ENCODE measurements at regions not wholly inside any gene's neighbourhood (a gene's known extent, or its start where the extent isn't known, plus 50 kb on each side); places are given as distances from the start of the nearest gene placed in this dataset.

GRCh38 chr2:56542213-56542612 is 358.4 kb downstream of the CCDC85A start:
- Histone ChIP-seq H2AFZ (no peak overlapping the region), H3K36me3 (ENCODE audit: control insufficient read depth, insufficient read depth, low read length) (no peaks in the 10 kb centered on the region), H3K27me3 (ENCODE audit: control insufficient read depth, insufficient read depth, low read length) (no peaks in the 10 kb centered on the region), H3K27ac (no peak overlapping the region), H3K9me3 (ENCODE audit: control insufficient read depth, low read length) (no peaks in the 10 kb centered on the region), H3K4me1 (no peaks in the 10 kb centered on the region), H3K4me3 (ENCODE audit: low read depth, low read length) (no peak overlapping the region), H3K9ac (no peak overlapping the region), H3K4me2 (ENCODE audit: low read length) (no peak overlapping the region), H3K79me2 (no peaks in the 10 kb centered on the region)
- TF ChIP-seq, protein P1, sequence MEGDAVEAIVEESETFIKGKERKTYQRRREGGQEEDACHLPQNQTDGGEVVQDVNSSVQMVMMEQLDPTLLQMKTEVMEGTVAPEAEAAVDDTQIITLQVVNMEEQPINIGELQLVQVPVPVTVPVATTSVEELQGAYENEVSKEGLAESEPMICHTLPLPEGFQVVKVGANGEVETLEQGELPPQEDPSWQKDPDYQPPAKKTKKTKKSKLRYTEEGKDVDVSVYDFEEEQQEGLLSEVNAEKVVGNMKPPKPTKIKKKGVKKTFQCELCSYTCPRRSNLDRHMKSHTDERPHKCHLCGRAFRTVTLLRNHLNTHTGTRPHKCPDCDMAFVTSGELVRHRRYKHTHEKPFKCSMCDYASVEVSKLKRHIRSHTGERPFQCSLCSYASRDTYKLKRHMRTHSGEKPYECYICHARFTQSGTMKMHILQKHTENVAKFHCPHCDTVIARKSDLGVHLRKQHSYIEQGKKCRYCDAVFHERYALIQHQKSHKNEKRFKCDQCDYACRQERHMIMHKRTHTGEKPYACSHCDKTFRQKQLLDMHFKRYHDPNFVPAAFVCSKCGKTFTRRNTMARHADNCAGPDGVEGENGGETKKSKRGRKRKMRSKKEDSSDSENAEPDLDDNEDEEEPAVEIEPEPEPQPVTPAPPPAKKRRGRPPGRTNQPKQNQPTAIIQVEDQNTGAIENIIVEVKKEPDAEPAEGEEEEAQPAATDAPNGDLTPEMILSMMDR (IDR thresholded peaks at IDR 0.05), result no peak

- H3K4me3 ChIP-seq (ENCODE audit: low read depth, low read length), result no peak overlapping the region
- H3K4me1 ChIP-seq, result no peaks in the 10 kb centered on the region
- no peaks in the 10 kb centered on the region for H3K79me2 ChIP-seq
- no peak overlapping the region for H3K9ac ChIP-seq
- H3K36me3 ChIP-seq (ENCODE audit: control insufficient read depth, insufficient read depth, low read length), result no peaks in the 10 kb centered on the region
- H3K4me2 ChIP-seq (ENCODE audit: low read length), result no peak overlapping the region
- no peaks in the 10 kb centered on the region for H3K9me3 ChIP-seq (ENCODE audit: control insufficient read depth, low read length)
- no peaks in the 10 kb centered on the region for H3K27me3 ChIP-seq (ENCODE audit: control insufficient read depth, insufficient read depth, low read length)
- TF ChIP-seq, protein P1 (IDR thresholded peaks at IDR 0.05), result no peak
- no peak overlapping the region for H2AFZ ChIP-seq
- no peak overlapping the region for H3K27ac ChIP-seq
Observed at GRCh38 chr2:56565143-56565542, 381.4 kb downstream of the CCDC85A start.

- TF ChIP-seq, protein P1 (IDR thresholded peaks at IDR 0.05), result no peak
- Histone ChIP-seq H3K27me3 (ENCODE audit: control insufficient read depth, insufficient read depth, low read length) (no peaks in the 10 kb centered on the region), H3K9me3 (ENCODE audit: control insufficient read depth, low read length) (no peaks in the 10 kb centered on the region), H3K9ac (no peak overlapping the region), H3K27ac (no peak overlapping the region), H3K36me3 (ENCODE audit: control insufficient read depth, insufficient read depth, low read length) (no peaks in the 10 kb centered on the region), H3K4me1 (no peaks in the 10 kb centered on the region), H3K79me2 (no peaks in the 10 kb centered on the region), H2AFZ (no peak overlapping the region), H3K4me3 (ENCODE audit: low read depth, low read length) (no peak overlapping the region), H3K4me2 (ENCODE audit: low read length) (no peak overlapping the region)
Observed at GRCh38 chr2:56571074-56571473, 387.3 kb downstream of the CCDC85A start.

- TF ChIP-seq, protein P1 (IDR thresholded peaks at IDR 0.05), result no peak
- no peaks in the 10 kb centered on the region for H3K27me3 ChIP-seq (ENCODE audit: control insufficient read depth, insufficient read depth, low read length)
- no peak overlapping the region for H3K4me3 ChIP-seq (ENCODE audit: low read depth, low read length)
- H3K9ac ChIP-seq, result no peak overlapping the region
- H3K27ac ChIP-seq, result no peak overlapping the region
- H3K4me1 ChIP-seq, result no peaks in the 10 kb centered on the region
- no peaks in the 10 kb centered on the region for H3K36me3 ChIP-seq (ENCODE audit: control insufficient read depth, insufficient read depth, low read length)
- no peak overlapping the region for H2AFZ ChIP-seq
- no peak overlapping the region for H3K4me2 ChIP-seq (ENCODE audit: low read length)
- H3K9me3 ChIP-seq (ENCODE audit: control insufficient read depth, low read length), result no peaks in the 10 kb centered on the region
- no peaks in the 10 kb centered on the region for H3K79me2 ChIP-seq
Observed at GRCh38 chr2:56576001-56576400, 392.2 kb downstream of the CCDC85A start.

- Histone ChIP-seq H3K27me3 (ENCODE audit: control insufficient read depth, insufficient read depth, low read length) (no peaks in the 10 kb centered on the region), H3K9ac (no peak overlapping the region), H3K4me3 (ENCODE audit: low read depth, low read length) (no peak overlapping the region), H3K4me1 (no peaks in the 10 kb centered on the region), H3K79me2 (no peaks in the 10 kb centered on the region), H3K4me2 (ENCODE audit: low read length) (no peak overlapping the region), H3K36me3 (ENCODE audit: control insufficient read depth, insufficient read depth, low read length) (no peaks in the 10 kb centered on the region), H3K9me3 (ENCODE audit: control insufficient read depth, low read length) (no peaks in the 10 kb centered on the region), H2AFZ (no peak overlapping the region), H3K27ac (no peak overlapping the region)
- TF ChIP-seq, protein P1 (IDR thresholded peaks at IDR 0.05), result no peak
Observed at GRCh38 chr2:56580242-56580641, 396.5 kb downstream of the CCDC85A start.

Data from parathyroid adenoma (tissue), 2 donors.